Mucosa of rectum (tissue), 2 donors: ENCODE measurements at regions not wholly inside any gene's neighbourhood (a gene's known extent, or its start where the extent isn't known, plus 50 kb on each side); places are given as distances from the start of the nearest gene placed in this dataset.

Source experiments
- H3K27ac ChIP-seq, 2 donors: one replicate each; pipeline ENCODE4 v1.7.0; 2013; ENCODE audit warnings: inconsistent platforms in 2 of 2, low read depth in 2 of 2, low read length in 2 of 2
- H3K27me3 ChIP-seq, 2 donors: one replicate each; pipeline ENCODE4 v1.7.0; 2013; ENCODE audit warnings: low read length in 2 of 2; ENCODE audit not compliant: control insufficient read depth in 2 of 2, insufficient read depth in 2 of 2
- H3K36me3 ChIP-seq, 2 donors: one replicate each; pipeline ENCODE4 v1.7.0; 2013; ENCODE audit warnings: low read length in 2 of 2; ENCODE audit not compliant: control insufficient read depth in 2 of 2, insufficient read depth in 2 of 2
- H3K4me1 ChIP-seq, 2 donors: one replicate each; pipeline ENCODE4 v1.7.0; 2013; ENCODE audit warnings: low read length in 2 of 2, mild to moderate bottlenecking in 1 of 2; ENCODE audit not compliant: control insufficient read depth in 2 of 2, insufficient read depth in 2 of 2
- H3K4me3 ChIP-seq, 2 donors: one replicate each; pipeline ENCODE4 v1.7.0; 2013; ENCODE audit warnings: low read length in 2 of 2
- H3K9ac ChIP-seq, 2 donors: one replicate each; pipeline ENCODE4 v1.7.0; 2013; ENCODE audit warnings: low read length in 2 of 2, low read depth in 1 of 2, mild to moderate bottlenecking in 1 of 2
- H3K9me3 ChIP-seq, 2 donors: one replicate each; pipeline ENCODE4 v1.7.0; 2013; ENCODE audit warnings: low read length in 2 of 2; ENCODE audit not compliant: control insufficient read depth in 2 of 2
- donor health status: healthy.
- donor health status: Normal muscosa, but diverticular disease.

DNA sequence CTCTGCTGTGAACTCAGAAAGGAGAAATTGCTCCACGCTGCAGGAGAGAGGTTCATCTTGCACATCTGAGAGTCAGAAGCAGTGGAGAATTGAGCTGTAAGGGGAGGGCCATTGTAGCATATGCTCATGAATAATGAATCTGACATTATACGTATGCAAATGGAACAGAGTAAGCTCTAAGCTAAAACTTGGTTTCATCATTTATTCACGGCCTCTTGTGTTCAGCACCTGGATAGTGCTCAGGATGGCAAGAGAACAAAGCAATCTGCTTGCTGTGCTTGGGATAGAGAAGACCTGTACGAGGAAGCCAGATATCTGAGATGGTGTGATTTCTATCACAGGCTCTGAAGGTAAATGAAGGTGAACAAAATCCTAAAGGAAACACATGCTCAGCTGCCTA lies 87.9 kb upstream of the GCFC2 start:
- Histone ChIP-seq H3K36me3 (no peaks in the 10 kb centered on the region), H3K9me3 (no peaks in the 10 kb centered on the region), H3K9ac (no peak overlapping the region), H3K4me1 (no peaks in the 10 kb centered on the region), H3K4me3 (no peak overlapping the region), H3K27me3 (no peaks in the 10 kb centered on the region), H3K27ac (no peak overlapping the region)

DNA sequence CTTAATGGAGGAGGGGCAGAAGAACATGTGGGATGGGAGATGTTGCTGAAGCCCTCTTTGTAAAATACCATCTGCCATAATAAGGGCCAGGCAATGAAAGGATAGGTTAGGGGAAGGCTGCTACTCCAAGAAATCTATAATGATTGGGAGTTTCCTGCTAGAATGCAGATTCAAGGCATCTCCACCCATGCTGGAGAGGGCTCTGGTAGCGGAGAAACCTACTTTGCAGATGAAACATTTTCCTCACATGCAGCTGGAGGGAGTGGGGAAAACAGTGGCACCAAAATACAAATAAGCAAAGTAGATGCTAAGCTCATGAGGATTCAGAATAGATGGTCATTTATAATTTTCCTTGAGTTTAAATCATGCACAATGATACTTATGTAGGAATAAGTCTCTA lies 82.3 kb upstream of the GCFC2 start:
- H3K36me3 ChIP-seq, result no peaks in the 10 kb centered on the region
- no peak overlapping the region for H3K4me3 ChIP-seq
- no peak overlapping the region for H3K27ac ChIP-seq
- no peaks in the 10 kb centered on the region for H3K27me3 ChIP-seq
- no peaks in the 10 kb centered on the region for H3K4me1 ChIP-seq
- no peaks in the 10 kb centered on the region for H3K9me3 ChIP-seq
- no peak overlapping the region for H3K9ac ChIP-seq

- H3K27ac ChIP-seq, result no peak overlapping the region
- H3K36me3 ChIP-seq, result no peaks in the 10 kb centered on the region
- H3K9ac ChIP-seq, result no peak overlapping the region
- H3K27me3 ChIP-seq, result no peaks in the 10 kb centered on the region
- H3K4me3 ChIP-seq, result no peak overlapping the region
- no peaks in the 10 kb centered on the region for H3K9me3 ChIP-seq
- no peaks in the 10 kb centered on the region for H3K4me1 ChIP-seq
These were observed 81.4 kb upstream of the GCFC2 start for GRCh38 chr2:75792146-75792545.

GRCh38 chr2:75790814-75791467 lies 80.2 kb upstream of the GCFC2 start:
- H3K4me3 ChIP-seq, result no peak overlapping the region
- no peaks in the 10 kb centered on the region for H3K27me3 ChIP-seq
- H3K27ac ChIP-seq, result no peak overlapping the region
- no peak overlapping the region for H3K9ac ChIP-seq
- no peaks in the 10 kb centered on the region for H3K4me1 ChIP-seq
- no peaks in the 10 kb centered on the region for H3K36me3 ChIP-seq
- H3K9me3 ChIP-seq, result no peaks in the 10 kb centered on the region

GRCh38 chr2:75790121-75790813 lies 79.6 kb upstream of the GCFC2 start:
- no peaks in the 10 kb centered on the region for H3K27me3 ChIP-seq
- no peak overlapping the region for H3K4me3 ChIP-seq
- H3K9me3 ChIP-seq, result no peaks in the 10 kb centered on the region
- no peaks in the 10 kb centered on the region for H3K36me3 ChIP-seq
- H3K4me1 ChIP-seq, result no peaks in the 10 kb centered on the region
- no peak overlapping the region for H3K27ac ChIP-seq
- no peak overlapping the region for H3K9ac ChIP-seq

DNA sequence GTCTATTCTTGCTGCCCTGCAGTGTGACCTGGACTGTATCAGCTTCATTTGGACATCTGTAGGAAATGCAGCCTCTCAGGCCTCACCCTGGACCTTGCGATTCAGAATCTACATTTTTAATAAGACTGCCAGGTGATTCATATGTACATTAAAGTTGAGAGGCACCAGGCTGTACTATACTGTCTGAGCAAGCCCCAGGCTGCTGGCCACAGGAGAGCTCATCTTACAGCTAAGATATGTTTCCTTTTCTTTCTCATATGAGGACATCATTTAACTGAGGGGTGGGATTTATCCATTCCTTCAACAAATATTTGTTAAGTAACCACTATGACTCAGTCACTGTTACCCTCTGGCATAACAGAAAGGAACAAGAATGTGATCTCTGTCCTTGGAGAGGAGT lies 78.2 kb upstream of the GCFC2 start:
- no peaks in the 10 kb centered on the region for H3K36me3 ChIP-seq
- H3K27me3 ChIP-seq, result no peaks in the 10 kb centered on the region
- no peaks in the 10 kb centered on the region for H3K4me1 ChIP-seq
- H3K9ac ChIP-seq, result no peak overlapping the region
- no peaks in the 10 kb centered on the region for H3K9me3 ChIP-seq
- no peak overlapping the region for H3K27ac ChIP-seq
- H3K4me3 ChIP-seq, result no peak overlapping the region

- H3K4me3 ChIP-seq, result no peak overlapping the region
- no peak overlapping the region for H3K9ac ChIP-seq
- no peaks in the 10 kb centered on the region for H3K36me3 ChIP-seq
- H3K9me3 ChIP-seq, result no peaks in the 10 kb centered on the region
- no peaks in the 10 kb centered on the region for H3K27me3 ChIP-seq
- H3K27ac ChIP-seq, result no peak overlapping the region
- no peaks in the 10 kb centered on the region for H3K4me1 ChIP-seq
These were observed 77.4 kb upstream of the GCFC2 start for GRCh38 chr2:75788154-75788553.

DNA sequence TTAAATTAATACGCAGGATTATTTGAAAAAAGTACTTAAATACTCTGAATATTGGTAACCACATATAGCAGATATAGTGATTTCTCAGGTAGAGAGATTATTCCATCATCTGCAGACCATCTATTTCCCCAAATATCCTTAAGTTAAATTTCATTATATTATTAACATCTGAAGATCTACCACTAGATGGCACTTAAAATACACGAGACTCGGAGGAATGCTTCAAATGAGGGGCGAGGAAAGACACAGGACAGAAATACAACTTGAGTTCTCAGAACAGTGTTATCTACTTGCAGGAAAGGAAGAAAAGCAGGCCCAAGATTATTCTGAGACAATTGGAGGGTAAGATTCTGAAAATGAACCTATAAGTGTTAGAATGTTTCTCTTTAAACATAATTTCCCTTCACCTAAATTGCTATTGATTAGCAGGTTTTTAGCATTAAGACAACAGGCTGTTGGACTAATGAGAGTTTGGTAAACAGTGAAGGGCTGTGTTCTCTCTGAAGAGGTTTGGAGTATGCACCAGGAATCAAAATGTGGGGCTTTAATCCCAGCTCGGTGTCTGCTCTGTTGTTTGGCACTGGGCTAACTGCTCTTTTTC lies 76.9 kb upstream of the GCFC2 start:
- no peak overlapping the region for H3K27ac ChIP-seq
- H3K4me1 ChIP-seq, result no peaks in the 10 kb centered on the region
- no peaks in the 10 kb centered on the region for H3K27me3 ChIP-seq
- H3K9ac ChIP-seq, result no peak overlapping the region
- no peaks in the 10 kb centered on the region for H3K9me3 ChIP-seq
- H3K36me3 ChIP-seq, result no peaks in the 10 kb centered on the region
- no peak overlapping the region for H3K4me3 ChIP-seq

DNA sequence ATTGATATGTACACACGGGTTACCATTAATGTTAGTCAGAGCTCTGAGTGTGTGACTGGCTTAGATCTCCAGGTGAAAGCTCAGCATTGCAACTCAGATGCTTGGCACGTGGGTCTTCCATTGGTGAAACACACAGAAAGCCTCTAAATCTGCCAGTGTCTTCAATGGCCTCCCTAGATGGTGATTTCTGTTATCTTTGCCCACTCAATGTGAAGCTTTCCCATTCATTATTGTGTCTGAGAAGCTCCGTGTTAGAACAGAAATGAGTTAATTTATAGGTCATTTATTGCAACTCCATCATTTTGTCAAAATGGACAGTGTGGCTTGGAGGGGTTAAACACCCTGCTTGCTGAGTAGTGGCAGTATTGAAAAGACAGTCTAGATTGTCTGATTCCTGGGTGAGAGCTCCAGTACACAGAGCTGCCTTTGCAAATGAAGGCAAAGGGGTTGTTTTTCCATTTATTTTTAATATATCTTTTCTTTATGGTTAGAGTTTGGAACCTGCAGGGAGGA lies 64.7 kb upstream of the GCFC2 start:
- no peaks in the 10 kb centered on the region for H3K27me3 ChIP-seq
- no peak overlapping the region for H3K27ac ChIP-seq
- no peaks in the 10 kb centered on the region for H3K4me1 ChIP-seq
- no peak overlapping the region for H3K4me3 ChIP-seq
- H3K36me3 ChIP-seq, result no peaks in the 10 kb centered on the region
- H3K9ac ChIP-seq, result no peak overlapping the region
- H3K9me3 ChIP-seq, result no peaks in the 10 kb centered on the region

DNA sequence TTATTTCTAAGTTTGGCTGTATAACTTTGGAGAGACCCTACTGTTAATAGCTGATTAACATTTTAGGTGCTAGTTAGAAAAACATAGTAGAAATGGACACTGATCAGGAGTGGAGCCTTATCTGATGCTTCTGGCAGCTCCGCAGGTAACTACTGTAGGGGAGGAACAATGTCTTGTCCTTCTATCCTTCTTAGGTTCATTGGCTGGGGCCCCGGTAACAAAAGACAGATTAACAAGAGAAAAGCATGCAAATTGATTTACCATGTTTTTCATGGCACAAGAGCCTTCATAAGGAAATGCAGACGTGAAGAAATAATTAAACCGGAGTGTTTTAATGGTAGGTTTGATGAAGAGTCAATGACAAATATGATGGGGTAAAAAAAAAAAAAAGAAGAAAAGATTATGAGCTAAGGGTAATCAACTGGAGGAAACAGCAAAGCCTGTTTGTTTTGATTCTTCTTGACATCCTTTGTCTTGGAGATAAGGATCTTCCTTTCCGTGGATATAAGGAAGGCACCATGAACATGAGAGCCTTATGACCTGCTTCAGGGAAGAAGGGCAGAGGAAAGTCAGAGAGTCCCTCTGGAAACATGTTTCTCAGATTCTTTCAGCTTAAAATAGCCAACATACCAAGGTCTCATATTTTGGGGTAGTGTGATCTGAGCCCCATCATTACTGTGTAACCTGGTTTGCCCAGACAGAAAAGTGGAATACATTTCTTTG lies 62.4 kb upstream of the GCFC2 start:
- H3K27ac ChIP-seq, result no peak overlapping the region
- no peak overlapping the region for H3K4me3 ChIP-seq

More for the DNA sequence above, 62.4 kb upstream of the GCFC2 start:
- no peaks in the 10 kb centered on the region for H3K9me3 ChIP-seq
- H3K9ac ChIP-seq, result no peak overlapping the region
- no peaks in the 10 kb centered on the region for H3K27me3 ChIP-seq
- no peaks in the 10 kb centered on the region for H3K4me1 ChIP-seq
- H3K36me3 ChIP-seq, result no peaks in the 10 kb centered on the region
